ENCODE measurements at regions not wholly inside any gene's neighbourhood (a gene's known extent, or its start where the extent isn't known, plus 50 kb on each side); places are given as distances from the start of the nearest gene placed in this dataset.

DNA sequence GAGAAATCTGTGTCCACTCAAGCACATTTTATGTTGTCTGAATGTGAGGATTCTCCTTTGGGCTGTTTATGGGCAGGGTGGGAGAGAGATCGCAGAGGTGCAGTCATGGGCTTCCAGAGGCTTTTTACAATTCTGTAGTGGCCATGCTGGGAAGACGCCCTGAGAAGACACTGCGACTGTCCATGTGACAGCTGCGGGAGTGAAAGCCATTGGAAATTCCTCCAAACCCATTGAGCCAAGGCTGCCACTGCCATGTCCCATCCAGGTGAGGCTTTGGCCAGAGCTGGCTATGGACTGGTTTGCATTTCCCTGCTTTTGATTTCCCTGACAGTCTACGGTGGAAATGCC lies 216.9 kb upstream of the ECI2 start:
- no peak for TF ChIP-seq TARDBP (IDR thresholded peaks at IDR 0.05)
- TF ChIP-seq BHLHE40 (IDR thresholded peaks at IDR 0.05; ENCODE audit: borderline replicate concordance): no peak
- TF ChIP-seq CTBP1 (IDR thresholded peaks at IDR 0.05; ENCODE audit: borderline replicate concordance): no peak
- TF ChIP-seq SUZ12 (IDR thresholded peaks at IDR 0.05): no peak
- no peak for TF ChIP-seq HDGF (IDR thresholded peaks at IDR 0.05; ENCODE audit: borderline replicate concordance)
- no peak for TF ChIP-seq FOXK2 (IDR thresholded peaks at IDR 0.05)
- TF ChIP-seq ARNT (IDR thresholded peaks at IDR 0.05): no peak
- TF ChIP-seq SP1 (IDR thresholded peaks at IDR 0.05): no peak

Measured in HEK293T (cell line).